BJ (cell line): ENCODE measurements at regions not wholly inside any gene's neighbourhood (a gene's known extent, or its start where the extent isn't known, plus 50 kb on each side); places are given as distances from the start of the nearest gene placed in this dataset.
A peak's percentile ranks its signal among the peaks of the same experiment; 100 is the strongest.

Source experiments
- CTCF ChIA-PET: fragments of 350-600 bp; formaldehyde crosslinking; extraction: SDS; loops from one replicate; lab custom pipeline; 2021; ENCODE audit warnings: antibody characterized with exemption, inconsistent platforms; lab: Yijun Ruan, JAX
- POLR2A ChIA-PET: fragments of 300-600 bp; sonication (Branson Sonifier 250); formaldehyde crosslinking; extraction: SDS; loops from one replicate; lab custom pipeline; 2021; ENCODE audit warnings: antibody characterized with exemption; lab: Charles Lee
- DNase-seq: peaks from one replicate; pipeline ENCODE4 v3.0.0-alpha.2; 2011; ENCODE audit warnings: low read depth
- H3K27me3 ChIP-seq: 2 replicates; pipeline ENCODE4 v1.6.0; 2011; ENCODE audit warnings: low read length; ENCODE audit not compliant: control insufficient read depth, insufficient read depth
- H3K36me3 ChIP-seq: 2 replicates; pipeline ENCODE4 v1.5.1; 2011; ENCODE audit warnings: low read length; ENCODE audit not compliant: control insufficient read depth, insufficient read depth
- H3K4me3 ChIP-seq: 2 replicates; pipeline ENCODE4 v1.5.1; 2011; ENCODE audit warnings: low read depth, mild to moderate bottlenecking, control low read depth, low read length
- CTCF ChIP-seq: IDR thresholded peaks from 2 replicates; pipeline ENCODE4 v1.5.1; 2011; ENCODE audit warnings: low read depth, mild to moderate bottlenecking, control low read depth, inconsistent platforms, low read length, moderate library complexity; ENCODE audit not compliant: insufficient read depth

GRCh38 chr21:27759091-27759659, 792.3 kb upstream of the ADAMTS5 start:
- CTCF ChIA-PET = no interaction called here
- POLR2A ChIA-PET = no interaction called here
- peak; percentile 54 for TF ChIP-seq CTCF
- Histone ChIP-seq H3K4me3 (no peak overlapping the region), H3K27me3 (no peaks in the 10 kb centered on the region), H3K36me3 (no peaks in the 10 kb centered on the region)
- DNase-seq = no peak

DNA sequence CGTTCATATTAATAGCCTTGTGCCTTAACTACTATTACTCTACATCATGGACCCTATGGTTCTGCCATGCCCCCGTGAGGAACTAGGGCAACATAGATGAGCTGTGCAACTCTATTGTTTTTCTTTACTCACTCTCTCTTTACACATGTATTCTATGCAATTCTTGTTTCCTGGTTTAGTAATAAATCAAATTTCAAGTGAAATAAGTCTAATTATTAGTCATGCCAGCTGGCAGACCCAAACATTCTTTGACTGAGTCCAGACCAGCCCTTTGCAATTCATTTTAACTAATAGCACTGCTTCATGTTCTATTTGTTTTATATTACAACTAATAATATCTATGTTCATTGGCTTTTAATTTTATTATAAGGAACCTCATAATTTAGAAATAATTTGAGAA, 789.3 kb upstream of the ADAMTS5 start:
- no peak for TF ChIP-seq CTCF
- H3K27me3 ChIP-seq = no peaks in the 10 kb centered on the region
- DNase-seq = no peak
- ChIA-PET CTCF (no interaction called here), POLR2A (no interaction called here)
- no peaks in the 10 kb centered on the region for H3K36me3 ChIP-seq
- no peak overlapping the region for H3K4me3 ChIP-seq

DNA sequence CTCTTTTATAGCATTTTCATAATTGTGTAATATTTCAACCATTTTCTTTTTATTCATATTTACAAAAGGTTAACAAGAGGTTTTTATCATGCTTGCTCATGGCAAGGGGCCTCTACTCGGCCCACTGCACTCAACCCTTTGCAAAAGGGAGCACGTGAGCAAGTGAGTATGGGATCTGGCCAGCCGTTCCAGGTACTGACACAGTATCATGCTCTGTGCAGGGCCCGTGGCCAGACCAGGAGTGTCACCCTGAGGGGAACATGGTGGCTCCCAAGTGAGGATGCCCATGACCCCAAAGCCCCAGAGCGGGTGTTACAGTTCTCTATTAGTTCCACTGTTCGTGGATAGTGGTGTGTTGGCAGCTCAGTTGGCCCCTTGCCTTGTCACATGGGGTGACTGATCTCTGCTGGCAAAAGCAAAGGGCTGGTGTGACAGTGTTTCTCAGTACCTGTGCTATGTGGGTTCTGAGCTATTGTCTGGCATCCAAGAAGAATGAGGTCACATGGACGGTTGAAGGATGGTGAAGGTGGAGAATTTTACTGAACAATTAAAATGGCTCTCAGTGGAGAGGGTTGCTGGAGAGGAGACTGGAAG, 777.2 kb upstream of the ADAMTS5 start:
- CTCF ChIA-PET = no interaction called here
- no peaks in the 10 kb centered on the region for H3K36me3 ChIP-seq
- H3K4me3 ChIP-seq = no peak overlapping the region
- no peak for DNase-seq
- no peak for TF ChIP-seq CTCF
- no peaks in the 10 kb centered on the region for H3K27me3 ChIP-seq
- POLR2A ChIA-PET = no interaction called here

GRCh38 chr21:27741736-27742135, 774.8 kb upstream of the ADAMTS5 start:
- no peaks in the 10 kb centered on the region for H3K36me3 ChIP-seq
- POLR2A ChIA-PET = no interaction called here
- TF ChIP-seq CTCF = no peak
- CTCF ChIA-PET = no interaction called here
- DNase-seq = no peak
- H3K4me3 ChIP-seq = no peak overlapping the region
- H3K27me3 ChIP-seq = no peaks in the 10 kb centered on the region

DNA sequence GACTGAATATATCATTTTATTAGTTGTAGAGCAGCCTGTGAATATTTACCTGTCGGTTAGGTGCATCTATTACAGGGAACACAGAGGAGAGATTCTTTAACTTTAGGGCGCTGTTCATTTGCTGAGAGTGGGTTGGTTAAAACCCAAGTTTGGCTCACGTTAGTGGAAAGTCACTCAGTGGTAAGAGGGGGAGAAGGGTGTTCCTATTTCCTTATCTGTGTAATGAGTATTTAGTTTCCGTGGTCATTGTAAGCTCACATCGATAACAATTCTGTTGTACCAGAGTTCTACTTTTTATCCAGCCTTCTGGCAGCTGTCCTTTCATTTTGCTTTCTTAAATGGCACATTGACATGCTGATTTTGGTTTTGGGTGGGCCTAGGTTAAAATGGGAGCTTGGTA, 773.2 kb upstream of the ADAMTS5 start:
- Histone ChIP-seq H3K4me3 (no peak overlapping the region), H3K27me3 (no peaks in the 10 kb centered on the region), H3K36me3 (no peaks in the 10 kb centered on the region)
- ChIA-PET CTCF (no interaction called here), POLR2A (no interaction called here)
- DNase-seq = no peak
- no peak for TF ChIP-seq CTCF
